ENCODE measurements at regions not wholly inside any gene's neighbourhood (a gene's known extent, or its start where the extent isn't known, plus 50 kb on each side); places are given as distances from the start of the nearest gene placed in this dataset.

DNA sequence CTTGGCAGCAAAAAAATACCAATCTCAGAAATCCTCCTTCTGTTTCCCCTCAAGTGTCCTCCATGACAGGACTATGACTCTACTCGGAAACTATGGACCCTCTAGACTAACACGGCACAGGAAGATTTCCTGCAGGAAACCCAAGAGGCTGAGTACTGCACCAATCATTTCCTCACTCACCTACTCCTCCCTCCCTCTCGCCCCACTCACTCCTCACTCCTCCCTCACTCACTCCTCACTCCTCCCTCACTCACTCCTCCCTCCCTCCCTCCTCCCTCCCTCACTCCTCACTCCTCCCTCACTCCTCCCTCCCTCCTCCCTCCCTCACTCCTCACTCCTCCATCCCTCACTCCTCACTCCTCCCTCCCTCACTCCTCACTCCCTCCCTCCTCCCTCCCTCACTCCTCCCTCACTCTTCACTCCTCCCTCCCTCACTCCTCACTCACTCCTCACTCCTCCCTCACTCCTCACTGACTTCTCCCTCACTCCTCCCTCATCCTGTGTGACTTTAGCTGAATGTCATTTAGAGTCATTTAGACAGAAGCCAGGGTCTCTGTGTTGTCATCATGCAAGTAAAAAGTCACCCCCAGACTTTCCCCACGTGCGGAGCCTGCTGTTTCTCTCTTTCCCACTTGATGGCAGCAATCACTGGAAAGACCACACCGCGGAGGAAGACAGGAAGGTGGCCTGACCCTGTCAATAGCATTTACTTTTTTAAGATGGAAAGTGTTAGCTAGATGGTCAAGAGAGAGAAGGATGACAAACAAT, 226.8 kb upstream of the PDE10A start:
- 2 to 8% methylated on average over 6 to 7 of the region's 7 CpGs for WGBS, 2 experiments (ENCODE audit: low coverage in 1 of 2, low lambda C conversion rate in 2 of 2, missing lambda C conversion rate in 2 of 2)
- in situ Hi-C loops (cut with MboI), result no loop called here
- H3K4me2 ChIP-seq (ENCODE audit: unreplicated experiment), result no peak overlapping the region

GRCh38 chr6:165886169-165886568, 223.1 kb upstream of the PDE10A start:
- H3K9me2 ChIP-seq (ENCODE audit: insufficient read depth), result no peaks in the 10 kb centered on the region
- H3K4me3 ChIP-seq, result no peak overlapping the region
- H4K20me1 ChIP-seq (ENCODE audit: insufficient read depth), result no peaks in the 10 kb centered on the region
- no peak overlapping the region for H3K27ac ChIP-seq
- H3K9me3 ChIP-seq (ENCODE audit: low read depth), result no peaks in the 10 kb centered on the region
- TF ChIP-seq EZH2 (IDR thresholded peaks at IDR 0.05; ENCODE audit: insufficient read depth, poor library complexity, severe bottlenecking) (no peak), EZH2phosphoT487 (IDR thresholded peaks at IDR 0.05; ENCODE audit: insufficient read depth, low read depth) (no peak)
- in situ Hi-C loops (cut with MboI), result no loop called here
- H3K79me2 ChIP-seq (ENCODE audit: insufficient read depth), result no peaks in the 10 kb centered on the region
- no peak overlapping the region for H2AFZ ChIP-seq
- no peaks in the 10 kb centered on the region for H3F3A ChIP-seq (ENCODE audit: insufficient read depth)
- no peak overlapping the region for H3K9ac ChIP-seq
- WGBS, 2 experiments (ENCODE audit: low coverage in 1 of 2, low lambda C conversion rate in 2 of 2, missing lambda C conversion rate in 2 of 2), result 65 to 70% methylated on average over 1 of the region's 1 CpG
- H3K4me1 ChIP-seq (ENCODE audit: insufficient read depth), result peaks cover 6% of the 10 kb centered on the region; the same call in 1 of the 2 replicates
- H3K27me3 ChIP-seq (replicated peaks; ENCODE audit: insufficient read depth), result peaks cover 7% of the 10 kb centered on the region; the same call in 1 of the 2 replicates
- no peak for DNase-seq
- H3K36me3 ChIP-seq (ENCODE audit: low read depth), result no peaks in the 10 kb centered on the region
- H3K4me2 ChIP-seq (ENCODE audit: unreplicated experiment), result no peak overlapping the region

More for the DNA sequence above, 226.8 kb upstream of the PDE10A start:
- Histone ChIP-seq H3K9ac (no peak overlapping the region), H3K79me2 (ENCODE audit: insufficient read depth) (no peaks in the 10 kb centered on the region), H3K9me3 (ENCODE audit: low read depth) (no peaks in the 10 kb centered on the region), H3K9me2 (ENCODE audit: insufficient read depth) (no peaks in the 10 kb centered on the region), H2AFZ (no peak overlapping the region), H3K4me1 (ENCODE audit: insufficient read depth) (no peaks in the 10 kb centered on the region), H3K36me3 (ENCODE audit: low read depth) (no peaks in the 10 kb centered on the region), H3F3A (ENCODE audit: insufficient read depth) (no peaks in the 10 kb centered on the region), H3K4me3 (no peak overlapping the region), H3K27ac (no peak overlapping the region), H4K20me1 (ENCODE audit: insufficient read depth) (no peaks in the 10 kb centered on the region), H3K27me3 (replicated peaks; ENCODE audit: insufficient read depth) (peaks cover 16% of the 10 kb centered on the region)
- peak; percentile 74 for DNase-seq
- TF ChIP-seq EZH2 (IDR thresholded peaks at IDR 0.05; ENCODE audit: insufficient read depth, poor library complexity, severe bottlenecking) (no peak), EZH2phosphoT487 (IDR thresholded peaks at IDR 0.05; ENCODE audit: insufficient read depth, low read depth) (no peak)

DNA sequence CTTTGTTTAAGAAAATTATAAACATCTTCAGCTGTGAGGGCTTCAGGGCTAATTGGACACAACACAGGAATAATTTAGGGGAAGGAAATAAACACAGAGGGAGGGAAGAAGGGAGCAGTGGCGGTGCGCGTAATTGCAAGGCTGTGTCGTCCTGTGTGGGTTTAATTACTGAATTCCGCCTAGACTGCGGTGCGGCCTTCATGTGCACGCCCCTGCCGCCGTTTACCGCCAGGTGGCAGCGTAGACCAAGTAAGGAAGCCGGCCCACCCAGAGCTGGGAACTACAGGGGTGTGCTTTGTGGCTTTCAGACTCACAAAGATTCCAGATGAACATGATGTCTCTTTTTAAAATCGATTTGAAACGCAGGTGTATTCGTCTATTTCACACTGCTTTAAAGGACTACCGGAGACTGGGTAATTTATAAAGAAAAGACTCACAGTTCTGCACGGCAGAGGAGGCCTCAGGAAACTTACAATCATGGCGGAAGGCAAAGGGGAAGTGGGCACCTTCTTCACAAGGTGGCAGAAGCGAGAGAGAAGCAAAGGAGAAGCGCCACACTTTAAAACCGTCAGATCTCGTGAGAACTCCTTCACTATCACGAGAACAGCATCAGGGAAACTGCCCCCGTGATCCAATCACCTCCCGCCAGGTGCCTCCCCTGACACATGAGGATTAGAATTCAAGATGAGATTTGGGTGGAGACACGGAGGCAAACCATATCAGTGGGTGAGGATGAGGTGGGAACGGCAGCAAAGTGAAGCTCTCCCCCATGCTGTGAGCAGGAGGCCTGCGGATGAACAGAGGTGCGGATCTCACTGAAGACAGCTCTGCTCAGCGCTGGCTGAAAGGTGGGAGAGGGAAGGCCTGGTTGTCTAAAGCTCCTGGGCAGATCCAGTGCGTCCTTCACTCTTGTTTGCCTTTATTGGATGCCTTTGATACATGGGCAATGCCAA, 222.0 kb upstream of the PDE10A start:
- H3K79me2 ChIP-seq (ENCODE audit: insufficient read depth), result no peaks in the 10 kb centered on the region
- peaks cover 6% of the 10 kb centered on the region; the same call in 1 of the 2 replicates for H3K4me1 ChIP-seq (ENCODE audit: insufficient read depth)
- no peak overlapping the region for H3K9ac ChIP-seq
- H2AFZ ChIP-seq, result 0 out of 2 replicates have a peak overlapping the region, but pooled peaks have one; percentile 3
- peaks cover 7% of the 10 kb centered on the region; the same call in 1 of the 2 replicates for H3K27me3 ChIP-seq (replicated peaks; ENCODE audit: insufficient read depth)
- no peaks in the 10 kb centered on the region for H3K36me3 ChIP-seq (ENCODE audit: low read depth)
- H4K20me1 ChIP-seq (ENCODE audit: insufficient read depth), result no peaks in the 10 kb centered on the region
- H3F3A ChIP-seq (ENCODE audit: insufficient read depth), result peaks cover 5% of the 10 kb centered on the region; the same call in 1 of the 2 replicates
- in situ Hi-C loops (cut with MboI), result loop anchor here (5.0 kb wide), 1 partner anchor 212 kb away; no protein-coding TSS in a partner anchor
- no peak overlapping the region for H3K4me2 ChIP-seq (ENCODE audit: unreplicated experiment)
- WGBS, 2 experiments (ENCODE audit: low coverage in 1 of 2, low lambda C conversion rate in 2 of 2, missing lambda C conversion rate in 2 of 2), result 34% methylated on average over 32 of the region's 32 CpGs
- no peak overlapping the region for H3K4me3 ChIP-seq
- H3K27ac ChIP-seq, result no peak overlapping the region
- H3K9me3 ChIP-seq (ENCODE audit: low read depth), result no peaks in the 10 kb centered on the region
- no peak for TF ChIP-seq EZH2 (IDR thresholded peaks at IDR 0.05; ENCODE audit: insufficient read depth, poor library complexity, severe bottlenecking)
- TF ChIP-seq EZH2phosphoT487 (IDR thresholded peaks at IDR 0.05; ENCODE audit: insufficient read depth, low read depth), result no peak
- no peaks in the 10 kb centered on the region for H3K9me2 ChIP-seq (ENCODE audit: insufficient read depth)
- peak; percentile 86 for DNase-seq
